Lower leg skin (tissue), 3 donors: ENCODE measurements at regions not wholly inside any gene's neighbourhood (a gene's known extent, or its start where the extent isn't known, plus 50 kb on each side); places are given as distances from the start of the nearest gene placed in this dataset.

ENCODE experiments used
- POLR2A ChIP-seq, 2 donors: fragments of 450-650 bp; IDR thresholded peaks; one replicate each; pipeline ENCODE4 v1.6.1; 2016 to 2017; ENCODE audit warnings: antibody characterized with exemption in 2 of 2, mild to moderate bottlenecking in 1 of 2, moderate library complexity in 1 of 2
- TF ChIP-seq, protein P1 (sequence below), 3 donors: fragments of 450-650 bp; IDR thresholded peaks; one replicate each; pipeline ENCODE4 v1.5.1; 2016; ENCODE audit warnings: antibody characterized with exemption in 3 of 3, mild to moderate bottlenecking in 3 of 3, moderate library complexity in 2 of 3

DNA sequence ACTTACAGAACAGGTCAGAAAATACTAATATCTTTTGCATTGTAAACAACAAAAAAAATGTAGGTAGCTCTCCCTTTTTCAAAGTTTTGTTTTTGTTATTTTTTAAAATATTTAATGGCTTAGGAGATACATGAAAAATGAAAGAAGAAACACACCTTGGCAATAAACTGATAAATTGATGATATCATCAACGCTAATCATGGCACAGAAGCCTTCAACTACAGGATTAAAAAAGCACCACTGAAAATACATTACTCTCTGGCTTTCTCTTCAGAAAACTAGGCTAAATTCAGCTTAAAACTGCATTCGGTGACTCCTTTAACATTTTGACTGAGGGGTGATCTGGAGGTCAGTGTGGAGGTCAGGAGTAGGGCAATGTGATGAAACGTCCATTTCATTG lies 1018.8 kb upstream of the FANCL start:
- TF ChIP-seq, protein P1, sequence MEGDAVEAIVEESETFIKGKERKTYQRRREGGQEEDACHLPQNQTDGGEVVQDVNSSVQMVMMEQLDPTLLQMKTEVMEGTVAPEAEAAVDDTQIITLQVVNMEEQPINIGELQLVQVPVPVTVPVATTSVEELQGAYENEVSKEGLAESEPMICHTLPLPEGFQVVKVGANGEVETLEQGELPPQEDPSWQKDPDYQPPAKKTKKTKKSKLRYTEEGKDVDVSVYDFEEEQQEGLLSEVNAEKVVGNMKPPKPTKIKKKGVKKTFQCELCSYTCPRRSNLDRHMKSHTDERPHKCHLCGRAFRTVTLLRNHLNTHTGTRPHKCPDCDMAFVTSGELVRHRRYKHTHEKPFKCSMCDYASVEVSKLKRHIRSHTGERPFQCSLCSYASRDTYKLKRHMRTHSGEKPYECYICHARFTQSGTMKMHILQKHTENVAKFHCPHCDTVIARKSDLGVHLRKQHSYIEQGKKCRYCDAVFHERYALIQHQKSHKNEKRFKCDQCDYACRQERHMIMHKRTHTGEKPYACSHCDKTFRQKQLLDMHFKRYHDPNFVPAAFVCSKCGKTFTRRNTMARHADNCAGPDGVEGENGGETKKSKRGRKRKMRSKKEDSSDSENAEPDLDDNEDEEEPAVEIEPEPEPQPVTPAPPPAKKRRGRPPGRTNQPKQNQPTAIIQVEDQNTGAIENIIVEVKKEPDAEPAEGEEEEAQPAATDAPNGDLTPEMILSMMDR (IDR thresholded peaks at IDR 0.05), result no peak
- TF ChIP-seq POLR2A (IDR thresholded peaks at IDR 0.05), result no peak
